Renal pelvis (tissue), 1 donor: ENCODE measurements at regions not wholly inside any gene's neighbourhood (a gene's known extent, or its start where the extent isn't known, plus 50 kb on each side); places are given as distances from the start of the nearest gene placed in this dataset.
A peak's percentile ranks its signal among the peaks of the same experiment; 100 is the strongest.
"Not testable (repeated sequence)": the region's sequence is repeated elsewhere in the genome, so short reads cannot be mapped to it uniquely, and the experiment has no call there.

Experiments used
- DNase-seq: peaks from one replicate; pipeline ENCODE4 v3.0.0-alpha.2; 2013

DNA sequence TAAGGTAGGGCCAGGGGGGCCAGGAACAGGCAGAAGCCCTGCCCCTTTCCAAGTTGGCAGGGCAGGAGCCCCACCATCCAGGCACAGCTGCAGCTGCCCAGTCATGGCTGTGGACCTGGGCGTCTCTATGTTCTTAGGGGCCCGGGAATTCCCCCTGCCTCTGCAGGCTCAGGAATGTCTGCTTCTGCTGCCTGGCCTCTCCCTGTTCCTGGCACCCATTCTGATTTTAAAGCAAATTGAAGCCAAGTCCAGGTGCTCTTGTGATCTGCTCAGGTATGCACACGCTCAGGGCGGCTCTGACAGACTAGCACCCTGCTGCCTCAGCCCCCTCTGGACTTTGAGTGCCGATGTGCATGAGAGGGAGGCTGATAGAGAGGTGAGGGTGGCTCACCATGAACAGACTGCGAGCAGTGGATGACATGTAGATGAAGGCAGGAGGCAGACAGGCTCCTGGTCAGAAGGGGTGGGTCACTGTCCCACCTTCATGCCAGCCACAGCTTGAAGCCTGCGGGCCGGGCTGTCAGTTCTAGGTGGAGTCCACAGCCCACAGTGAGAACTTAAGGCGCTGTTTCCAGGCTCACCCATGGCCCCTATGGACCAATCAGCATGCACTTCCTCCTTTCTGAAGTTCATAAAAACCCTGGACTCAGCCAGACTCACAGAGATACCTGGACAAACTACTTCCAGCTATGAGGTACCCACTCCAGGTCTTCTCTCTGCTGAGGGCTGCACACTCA lies 747.8 kb upstream of the GBE1 start:
- no peak for DNase-seq

DNA sequence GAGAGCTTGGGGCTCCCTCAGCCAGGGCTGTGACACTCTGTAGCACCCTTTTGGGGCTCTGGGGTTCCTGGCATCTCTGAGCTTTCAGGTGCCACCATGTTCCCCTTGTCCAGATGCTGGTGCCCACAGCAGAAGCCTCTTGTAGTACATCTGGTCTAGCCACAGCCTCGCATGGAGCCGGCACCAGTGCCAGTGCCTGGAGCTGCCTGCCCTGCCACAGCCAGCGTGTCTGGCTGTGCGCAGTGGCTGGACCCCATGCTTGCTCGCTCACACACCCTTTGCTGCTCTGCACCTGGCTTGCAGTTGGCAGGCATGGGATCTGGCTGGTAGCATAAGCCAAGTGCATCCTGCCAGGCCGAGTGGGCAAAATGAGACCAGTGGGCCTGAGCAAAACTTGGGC lies 744.8 kb upstream of the GBE1 start:
- DNase-seq: no peak

GRCh38 chr3:82505079-82505756 lies 743.8 kb upstream of the GBE1 start:
- no peak for DNase-seq

GRCh38 chr3:82498186-82498585 lies 736.7 kb upstream of the GBE1 start:
- no peak for DNase-seq

DNA sequence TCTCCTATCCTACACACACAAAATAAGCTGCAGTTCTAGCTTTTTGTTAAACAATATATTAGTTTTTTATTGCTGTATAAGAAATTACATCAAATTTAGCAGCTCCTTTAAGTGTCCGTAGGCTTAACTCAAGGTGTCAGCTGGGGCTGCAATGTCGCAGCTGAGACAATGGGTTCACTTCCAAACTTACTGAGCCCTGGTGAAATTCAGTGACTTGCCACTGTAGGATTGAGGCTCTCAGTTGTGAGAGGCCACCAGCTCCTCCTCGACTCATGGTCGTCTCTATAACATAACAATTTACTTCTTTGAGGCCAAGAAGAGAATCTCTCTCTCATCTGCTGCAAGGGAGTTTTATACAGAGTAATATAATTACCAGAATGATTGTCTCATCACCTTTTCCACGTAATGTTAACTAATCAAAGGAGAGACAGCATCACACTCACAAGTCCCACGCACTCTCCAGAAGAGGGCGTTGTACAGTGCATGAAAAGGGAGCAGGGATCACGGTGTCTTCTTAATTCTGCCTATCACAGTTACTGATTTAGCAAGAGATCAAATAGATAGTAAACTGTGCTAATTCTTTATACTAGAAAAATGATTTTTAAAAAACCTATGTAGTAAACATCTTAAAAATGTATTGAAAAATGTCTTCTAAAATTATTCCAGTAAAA lies 735.6 kb upstream of the GBE1 start:
- DNase-seq: no peak

DNA sequence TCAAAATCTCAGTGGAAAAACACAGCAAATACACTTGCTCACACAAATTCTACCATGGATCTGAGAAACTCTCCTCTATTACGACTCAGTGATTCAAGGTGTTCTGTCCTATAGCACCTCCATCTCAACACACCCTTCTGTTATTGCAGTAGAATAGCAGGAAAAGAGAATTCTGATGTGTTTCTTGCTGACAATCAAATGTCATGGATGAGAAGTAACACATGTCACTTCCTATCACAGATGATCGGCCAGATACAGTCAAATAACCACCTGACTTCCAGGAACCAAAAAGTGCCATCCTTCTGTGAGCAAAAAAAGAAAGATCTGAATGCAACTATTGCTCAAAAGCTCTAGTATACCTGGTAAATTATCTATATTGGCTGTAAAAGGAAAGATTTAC lies 734.2 kb upstream of the GBE1 start:
- no peak for DNase-seq

DNA sequence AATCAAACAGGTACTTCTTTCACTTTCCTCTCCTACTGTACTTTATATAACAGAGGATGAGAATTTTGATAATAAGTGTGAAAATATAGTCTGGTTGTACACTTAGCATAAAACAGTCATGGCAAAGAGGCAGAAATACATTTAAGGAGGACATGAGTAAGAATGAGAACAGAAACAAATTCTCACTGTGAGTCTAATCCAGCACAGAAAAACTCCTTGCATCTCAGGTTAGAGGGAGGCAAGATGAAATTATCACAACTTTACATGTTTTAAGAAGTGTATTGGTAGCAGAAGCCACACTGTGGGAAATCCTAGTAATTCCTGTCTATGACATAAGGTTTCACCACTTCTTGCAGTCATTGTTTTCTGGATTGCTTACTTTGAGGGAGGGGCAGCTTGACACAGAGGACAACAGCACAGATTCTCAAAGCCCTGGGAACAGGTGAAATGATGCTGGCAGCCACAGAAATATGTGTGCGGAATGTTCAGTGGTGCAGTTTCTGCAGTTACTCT lies 733.6 kb upstream of the GBE1 start:
- DNase-seq: no peak

DNA sequence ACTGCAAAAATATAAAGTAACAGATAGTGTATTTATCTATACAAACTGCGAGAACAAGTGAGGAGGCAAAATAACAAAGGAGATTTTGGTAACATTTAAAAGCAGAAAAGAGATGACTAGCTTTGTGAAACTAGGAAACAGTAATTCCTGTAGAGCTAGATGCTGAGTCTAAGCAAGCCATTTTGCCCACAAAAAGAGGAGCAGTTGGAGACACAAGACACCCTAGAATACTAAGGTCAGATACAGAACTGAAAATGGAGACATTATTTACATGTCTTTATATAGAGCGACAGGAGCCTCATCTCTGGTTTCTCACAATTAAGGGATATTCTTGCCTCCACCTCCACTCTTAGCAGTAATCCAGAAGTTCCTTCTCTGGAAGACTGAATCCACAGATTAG lies 732.4 kb upstream of the GBE1 start:
- no peak for DNase-seq

GRCh38 chr3:82475306-82475705 lies 713.9 kb upstream of the GBE1 start:
- no peak for DNase-seq

GRCh38 chr3:82474711-82475110 lies 713.3 kb upstream of the GBE1 start:
- no peak for DNase-seq

GRCh38 chr3:82473864-82474541 lies 712.6 kb upstream of the GBE1 start:
- no peak for DNase-seq

GRCh38 chr3:82467051-82467450 lies 705.6 kb upstream of the GBE1 start:
- DNase-seq: no peak

DNA sequence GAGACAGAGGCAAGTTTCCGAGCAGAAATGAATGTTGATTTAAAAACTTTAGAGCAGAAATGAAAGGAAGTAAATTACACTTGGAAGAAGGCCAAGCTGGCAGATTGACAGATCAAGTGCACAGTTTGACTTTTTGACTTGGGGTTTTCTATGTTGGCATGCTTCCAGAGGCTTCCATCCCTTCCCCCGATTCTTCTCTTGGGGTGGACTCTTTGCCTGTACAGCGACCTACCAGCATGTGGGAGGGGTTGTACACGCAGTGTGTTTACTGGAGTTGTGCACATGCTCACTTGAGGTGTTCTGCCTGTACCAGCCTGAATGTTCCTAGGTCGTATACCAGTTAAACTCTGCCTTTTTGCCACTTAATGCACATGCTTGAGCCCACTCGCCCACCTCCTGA lies 701.5 kb upstream of the GBE1 start:
- DNase-seq: peak; percentile 8

- no peak for DNase-seq
Measured at GRCh38 chr3:82461049-82461889, 699.8 kb upstream of the GBE1 start.

GRCh38 chr3:82448320-82448719 lies 686.9 kb upstream of the GBE1 start:
- DNase-seq: no peak

DNA sequence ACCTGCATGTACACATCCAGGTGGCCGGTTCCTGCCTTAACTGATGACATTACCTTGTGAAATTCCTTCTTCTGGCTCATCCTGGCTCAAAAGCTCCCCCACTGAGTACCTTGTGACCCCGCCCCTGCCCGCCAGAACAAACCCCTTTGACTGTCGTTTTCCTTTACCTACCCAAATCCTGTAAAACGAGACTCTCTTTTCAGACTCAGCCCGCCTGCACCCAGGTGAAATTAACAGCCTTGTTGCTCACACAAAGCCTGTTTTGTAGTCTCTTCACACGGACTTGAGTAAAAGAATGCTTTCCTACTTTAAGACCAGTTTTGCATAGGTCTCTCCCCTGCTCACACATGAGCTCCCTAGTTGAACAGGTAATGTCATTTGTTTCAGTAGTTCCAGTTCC lies 667.4 kb upstream of the GBE1 start:
- DNase-seq: not testable (repeated sequence)

GRCh38 chr3:82424031-82424339 lies 662.5 kb upstream of the GBE1 start:
- no peak for DNase-seq

- no peak for DNase-seq
Measured at GRCh38 chr3:82423268-82424030, 662.0 kb upstream of the GBE1 start.

DNA sequence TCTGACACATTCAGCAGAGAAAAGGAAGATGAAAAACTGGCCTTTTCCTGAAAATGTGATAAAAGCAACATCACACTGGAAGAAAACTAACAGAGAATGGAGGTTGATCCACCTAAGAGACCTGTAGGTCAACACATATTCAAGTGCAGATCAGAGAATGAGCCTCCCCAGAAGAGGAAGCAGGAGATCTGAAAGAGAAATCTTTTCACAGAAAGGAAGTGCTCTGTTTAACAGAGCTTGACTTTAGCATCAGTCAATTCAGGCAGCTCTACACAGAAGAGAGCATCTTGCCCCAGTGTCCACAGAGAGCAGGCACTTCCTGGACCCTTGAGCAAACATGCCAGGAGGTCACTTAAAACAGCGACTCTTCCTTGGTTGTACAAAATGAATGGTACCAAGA lies 655.4 kb upstream of the GBE1 start:
- no peak for DNase-seq

DNA sequence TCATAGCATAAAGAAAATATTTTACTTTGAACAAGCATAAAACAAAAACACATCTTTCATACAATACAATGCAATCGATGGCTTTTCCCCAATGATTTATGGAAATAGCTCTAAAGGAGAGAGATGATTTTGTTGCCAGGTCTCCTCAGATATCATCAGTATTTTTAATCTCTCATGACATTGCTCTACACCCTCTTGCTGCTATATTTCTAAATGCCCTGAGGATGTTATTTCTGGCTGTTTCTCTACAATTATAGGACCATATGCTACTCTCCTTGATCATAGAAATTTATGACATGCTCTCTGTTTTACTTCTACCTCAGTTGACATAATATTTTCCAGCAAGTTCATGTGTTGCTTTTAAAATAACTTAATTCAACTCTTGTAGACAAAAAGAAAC lies 654.9 kb upstream of the GBE1 start:
- no peak for DNase-seq

DNA sequence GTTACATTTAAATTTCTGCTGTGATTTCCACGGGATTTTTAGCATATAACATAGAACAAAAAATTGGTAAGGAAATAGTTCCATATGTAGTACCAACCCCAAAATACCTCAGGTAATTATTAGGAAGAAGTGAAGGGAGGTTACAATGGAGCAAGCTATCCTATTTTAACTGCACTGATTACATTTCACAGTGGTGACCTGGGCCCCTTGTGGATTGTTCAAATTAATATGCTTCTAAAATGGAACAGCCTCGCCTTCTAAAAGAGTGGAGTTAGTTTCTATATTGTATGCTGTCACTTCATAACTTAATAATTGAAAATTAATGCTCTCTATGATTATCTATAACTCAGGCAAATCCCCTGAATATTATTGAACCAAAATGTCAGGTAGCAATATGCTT lies 651.7 kb upstream of the GBE1 start:
- DNase-seq: no peak
